ENCODE measurements at regions not wholly inside any gene's neighbourhood (a gene's known extent, or its start where the extent isn't known, plus 50 kb on each side); places are given as distances from the start of the nearest gene placed in this dataset.
"Not testable (repeated sequence)": the region's sequence is repeated elsewhere in the genome, so short reads cannot be mapped to it uniquely, and the experiment has no call there.

- Mint-ChIP-seq H3K4me1 (no peaks in the 10 kb centered on the region), H3K27ac (no peak overlapping the region), H3K36me3 (no peaks in the 10 kb centered on the region), H3K27me3 (no peaks in the 10 kb centered on the region), H3K4me3 (no peak overlapping the region), H3K9me3 (no peaks in the 10 kb centered on the region)
- no peak overlapping the region for H3K4me3 ChIP-seq (ENCODE audit: low read depth, low read length)
- no peaks in the 10 kb centered on the region for H3K36me3 ChIP-seq (ENCODE audit: control insufficient read depth, insufficient read depth, low read length)
- ATAC-seq (ENCODE audit: low read depth in 2 of 2) = no peak
- DNase-seq = no peak
- no peak overlapping the region for H3K27ac ChIP-seq (ENCODE audit: insufficient read depth, low read length, poor library complexity, severe bottlenecking)
- H3K9me3 ChIP-seq (ENCODE audit: control insufficient read depth in 2 of 2, low read length in 2 of 2) = no peaks in the 10 kb centered on the region
- H3K27me3 ChIP-seq (ENCODE audit: control insufficient read depth, insufficient read depth, low read length) = no peaks in the 10 kb centered on the region
- H3K4me1 ChIP-seq (ENCODE audit: control insufficient read depth, insufficient read depth, low read length, poor library complexity, severe bottlenecking) = no peaks in the 10 kb centered on the region
Measured at GRCh38 chr6:132198040-132198439, 203.2 kb downstream of the MOXD1 start.

- Histone ChIP-seq H3K4me1 (ENCODE audit: control insufficient read depth, insufficient read depth, low read length, poor library complexity, severe bottlenecking) (no peaks in the 10 kb centered on the region), H3K36me3 (ENCODE audit: control insufficient read depth, insufficient read depth, low read length) (no peaks in the 10 kb centered on the region), H3K27ac (ENCODE audit: insufficient read depth, low read length, poor library complexity, severe bottlenecking) (no peak overlapping the region), H3K9me3 (ENCODE audit: control insufficient read depth in 2 of 2, low read length in 2 of 2) (no peaks in the 10 kb centered on the region), H3K27me3 (ENCODE audit: control insufficient read depth, insufficient read depth, low read length) (no peaks in the 10 kb centered on the region), H3K4me3 (ENCODE audit: low read depth, low read length) (no peak overlapping the region)
- no peak for DNase-seq
- no peaks in the 10 kb centered on the region for H3K4me1 Mint-ChIP-seq
- no peak for ATAC-seq (ENCODE audit: low read depth in 2 of 2)
- no peak overlapping the region for H3K27ac Mint-ChIP-seq
- H3K27me3 Mint-ChIP-seq = no peaks in the 10 kb centered on the region
- H3K4me3 Mint-ChIP-seq = no peak overlapping the region
- no peaks in the 10 kb centered on the region for H3K36me3 Mint-ChIP-seq
- H3K9me3 Mint-ChIP-seq = no peaks in the 10 kb centered on the region
Measured at GRCh38 chr6:132194529-132194928, 206.7 kb downstream of the MOXD1 start.

GRCh38 chr6:132192631-132193030, 208.6 kb downstream of the MOXD1 start:
- no peaks in the 10 kb centered on the region for H3K9me3 Mint-ChIP-seq

GRCh38 chr6:132190815-132191175, 210.5 kb downstream of the MOXD1 start:
- H3K27ac Mint-ChIP-seq = no peak overlapping the region
- DNase-seq = no peak
- Histone ChIP-seq H3K4me3 (ENCODE audit: low read depth, low read length) (no peak overlapping the region), H3K9me3 (ENCODE audit: control insufficient read depth in 2 of 2, low read length in 2 of 2) (no peaks in the 10 kb centered on the region), H3K4me1 (ENCODE audit: control insufficient read depth, insufficient read depth, low read length, poor library complexity, severe bottlenecking) (no peaks in the 10 kb centered on the region), H3K27ac (ENCODE audit: insufficient read depth, low read length, poor library complexity, severe bottlenecking) (no peak overlapping the region), H3K36me3 (ENCODE audit: control insufficient read depth, insufficient read depth, low read length) (no peaks in the 10 kb centered on the region), H3K27me3 (ENCODE audit: control insufficient read depth, insufficient read depth, low read length) (no peaks in the 10 kb centered on the region)
- no peaks in the 10 kb centered on the region for H3K4me1 Mint-ChIP-seq
- H3K36me3 Mint-ChIP-seq = no peaks in the 10 kb centered on the region
- no peak for ATAC-seq (ENCODE audit: low read depth in 2 of 2)
- peak overlapping the region in 1 of 4 donors; percentile 10 for H3K4me3 Mint-ChIP-seq
- no peaks in the 10 kb centered on the region for H3K27me3 Mint-ChIP-seq
- H3K9me3 Mint-ChIP-seq = no peaks in the 10 kb centered on the region

More at GRCh38 chr6:132192631-132193030, 208.6 kb downstream of the MOXD1 start:
- Mint-ChIP-seq H3K4me1 (no peaks in the 10 kb centered on the region), H3K27me3 (no peaks in the 10 kb centered on the region), H3K27ac (no peak overlapping the region), H3K4me3 (no peak overlapping the region), H3K36me3 (no peaks in the 10 kb centered on the region)
- Histone ChIP-seq H3K4me1 (ENCODE audit: control insufficient read depth, insufficient read depth, low read length, poor library complexity, severe bottlenecking) (no peaks in the 10 kb centered on the region), H3K27ac (ENCODE audit: insufficient read depth, low read length, poor library complexity, severe bottlenecking) (no peak overlapping the region), H3K36me3 (ENCODE audit: control insufficient read depth, insufficient read depth, low read length) (no peaks in the 10 kb centered on the region), H3K4me3 (ENCODE audit: low read depth, low read length) (no peak overlapping the region), H3K27me3 (ENCODE audit: control insufficient read depth, insufficient read depth, low read length) (no peaks in the 10 kb centered on the region), H3K9me3 (ENCODE audit: control insufficient read depth in 2 of 2, low read length in 2 of 2) (no peaks in the 10 kb centered on the region)
- ATAC-seq (ENCODE audit: low read depth in 2 of 2) (no peak), DNase-seq (no peak)

GRCh38 chr6:132190097-132190814, 211.0 kb downstream of the MOXD1 start:
- DNase-seq (no peak), ATAC-seq (ENCODE audit: low read depth in 2 of 2) (no peak)
- H3K9me3 Mint-ChIP-seq = no peaks in the 10 kb centered on the region
- Histone ChIP-seq H3K9me3 (ENCODE audit: control insufficient read depth in 2 of 2, low read length in 2 of 2) (no peaks in the 10 kb centered on the region), H3K27me3 (ENCODE audit: control insufficient read depth, insufficient read depth, low read length) (no peaks in the 10 kb centered on the region), H3K27ac (ENCODE audit: insufficient read depth, low read length, poor library complexity, severe bottlenecking) (no peak overlapping the region), H3K4me3 (ENCODE audit: low read depth, low read length) (no peak overlapping the region), H3K4me1 (ENCODE audit: control insufficient read depth, insufficient read depth, low read length, poor library complexity, severe bottlenecking) (no peaks in the 10 kb centered on the region), H3K36me3 (ENCODE audit: control insufficient read depth, insufficient read depth, low read length) (no peaks in the 10 kb centered on the region)
- no peaks in the 10 kb centered on the region for H3K27me3 Mint-ChIP-seq
- no peaks in the 10 kb centered on the region for H3K36me3 Mint-ChIP-seq
- H3K4me1 Mint-ChIP-seq = no peaks in the 10 kb centered on the region
- H3K27ac Mint-ChIP-seq = no peak overlapping the region
- no peak overlapping the region for H3K4me3 Mint-ChIP-seq

GRCh38 chr6:132188556-132189264, 212.6 kb downstream of the MOXD1 start:
- H3K27me3 ChIP-seq (ENCODE audit: control insufficient read depth, insufficient read depth, low read length) = no peaks in the 10 kb centered on the region
- H3K36me3 ChIP-seq (ENCODE audit: control insufficient read depth, insufficient read depth, low read length) = no peaks in the 10 kb centered on the region
- Mint-ChIP-seq H3K9me3 (no peaks in the 10 kb centered on the region), H3K4me1 (no peaks in the 10 kb centered on the region), H3K27me3 (no peaks in the 10 kb centered on the region), H3K27ac (no peak overlapping the region), H3K4me3 (no peak overlapping the region), H3K36me3 (no peaks in the 10 kb centered on the region)
- no peaks in the 10 kb centered on the region for H3K4me1 ChIP-seq (ENCODE audit: control insufficient read depth, insufficient read depth, low read length, poor library complexity, severe bottlenecking)
- H3K27ac ChIP-seq (ENCODE audit: insufficient read depth, low read length, poor library complexity, severe bottlenecking) = no peak overlapping the region
- no peaks in the 10 kb centered on the region for H3K9me3 ChIP-seq (ENCODE audit: control insufficient read depth in 2 of 2, low read length in 2 of 2)
- H3K4me3 ChIP-seq (ENCODE audit: low read depth, low read length) = no peak overlapping the region
- DNase-seq = no peak
- no peak for ATAC-seq (ENCODE audit: low read depth in 2 of 2)

- Histone ChIP-seq H3K4me3 (ENCODE audit: low read depth, low read length) (no peak overlapping the region), H3K27ac (ENCODE audit: insufficient read depth, low read length, poor library complexity, severe bottlenecking) (no peak overlapping the region), H3K27me3 (ENCODE audit: control insufficient read depth, insufficient read depth, low read length) (no peaks in the 10 kb centered on the region), H3K9me3 (ENCODE audit: control insufficient read depth in 2 of 2, low read length in 2 of 2) (no peaks in the 10 kb centered on the region), H3K36me3 (ENCODE audit: control insufficient read depth, insufficient read depth, low read length) (no peaks in the 10 kb centered on the region), H3K4me1 (ENCODE audit: control insufficient read depth, insufficient read depth, low read length, poor library complexity, severe bottlenecking) (no peaks in the 10 kb centered on the region)
- H3K4me1 Mint-ChIP-seq = no peaks in the 10 kb centered on the region
- H3K36me3 Mint-ChIP-seq = no peaks in the 10 kb centered on the region
- H3K9me3 Mint-ChIP-seq = peaks cover 0 to 6% (median 0%) of the 10 kb centered on the region in 7 donors
- ATAC-seq (ENCODE audit: low read depth in 2 of 2) = no peak
- no peak for DNase-seq
- H3K4me3 Mint-ChIP-seq = no peak overlapping the region
- no peak overlapping the region for H3K27ac Mint-ChIP-seq
- no peaks in the 10 kb centered on the region for H3K27me3 Mint-ChIP-seq
Measured at GRCh38 chr6:132187816-132188215, 213.5 kb downstream of the MOXD1 start.

GRCh38 chr6:132184966-132185365, 216.3 kb downstream of the MOXD1 start:
- not testable (repeated sequence) for H3K4me3 ChIP-seq (ENCODE audit: low read depth, low read length); DNase-seq; H3K9me3 ChIP-seq (ENCODE audit: control insufficient read depth in 2 of 2, low read length in 2 of 2); H3K36me3 ChIP-seq (ENCODE audit: control insufficient read depth, insufficient read depth, low read length); H3K27ac ChIP-seq (ENCODE audit: insufficient read depth, low read length, poor library complexity, severe bottlenecking); ATAC-seq (ENCODE audit: low read depth in 2 of 2); H3K9me3 Mint-ChIP-seq; H3K27ac Mint-ChIP-seq; H3K36me3 Mint-ChIP-seq; H3K4me1 Mint-ChIP-seq; H3K27me3 Mint-ChIP-seq; H3K27me3 ChIP-seq (ENCODE audit: control insufficient read depth, insufficient read depth, low read length); H3K4me3 Mint-ChIP-seq; H3K4me1 ChIP-seq (ENCODE audit: control insufficient read depth, insufficient read depth, low read length, poor library complexity, severe bottlenecking)
